KMS-11 (cell line): ENCODE measurements at regions not wholly inside any gene's neighbourhood (a gene's known extent, or its start where the extent isn't known, plus 50 kb on each side); places are given as distances from the start of the nearest gene placed in this dataset.

Experiments used
- H2AFZ ChIP-seq: fragments of 200-600 bp; sonication (generic); 2 replicates; pipeline ENCODE4 v1.6.1; 2016; ENCODE audit warnings: antibody characterized with exemption, mixed run types, low read depth
- H3K27ac ChIP-seq: fragments of 200-600 bp; sonication (generic); 2 replicates; pipeline ENCODE4 v1.6.1; 2016; ENCODE audit warnings: mild to moderate bottlenecking, mixed run types
- H3K27me3 ChIP-seq: fragments of 200-600 bp; sonication (generic); 2 replicates; pipeline ENCODE4 v1.6.1; 2017; ENCODE audit warnings: mild to moderate bottlenecking, low read depth, mixed run types, moderate library complexity; ENCODE audit not compliant: insufficient read depth
- H3K36me3 ChIP-seq: fragments of 200-600 bp; sonication (generic); 2 replicates; pipeline ENCODE4 v1.6.1; 2017; ENCODE audit warnings: mild to moderate bottlenecking, mixed run types; ENCODE audit not compliant: insufficient read depth
- H3K4me1 ChIP-seq: fragments of 200-600 bp; sonication (generic); 2 replicates; pipeline ENCODE4 v1.6.1; 2016; ENCODE audit warnings: mild to moderate bottlenecking, low read depth, mixed run types; ENCODE audit not compliant: poor library complexity, severe bottlenecking
- H3K4me2 ChIP-seq: fragments of 200-600 bp; sonication (generic); 2 replicates; pipeline ENCODE4 v1.7.0; 2016; ENCODE audit warnings: mild to moderate bottlenecking, mixed run types
- H3K4me3 ChIP-seq: fragments of 200-600 bp; sonication (generic); IDR thresholded peaks from 2 replicates; pipeline ENCODE4 v1.6.1; 2017; ENCODE audit warnings: low read depth, low read length, mixed read lengths; ENCODE audit not compliant: insufficient read depth
- H3K79me2 ChIP-seq: fragments of 200-600 bp; sonication (generic); 2 replicates; pipeline ENCODE4 v1.6.1; 2016; ENCODE audit warnings: low read depth, mixed run types; ENCODE audit not compliant: insufficient read depth
- H3K9ac ChIP-seq: fragments of 200-600 bp; sonication (generic); 2 replicates; pipeline ENCODE4 v1.6.1; 2016; ENCODE audit warnings: mild to moderate bottlenecking, mixed run types
- H4K20me1 ChIP-seq: fragments of 200-600 bp; sonication (generic); 2 replicates; pipeline ENCODE4 v1.6.1; 2016; ENCODE audit warnings: mild to moderate bottlenecking, mixed run types; ENCODE audit not compliant: insufficient read depth
- CTCF ChIP-seq: fragments of 200-600 bp; sonication (generic); conservative IDR thresholded peaks from 2 replicates; pipeline ENCODE4 v1.6.1; 2017; ENCODE audit warnings: low read depth, mild to moderate bottlenecking, antibody characterized with exemption, low read length, moderate library complexity, mixed read lengths

GRCh38 chr2:212777020-212777491 lies 238.5 kb upstream of the ERBB4 start:
- no peaks in the 10 kb centered on the region for H3K79me2 ChIP-seq
- no peaks in the 10 kb centered on the region for H3K36me3 ChIP-seq
- H3K27ac ChIP-seq = no peak overlapping the region
- H3K4me3 ChIP-seq = no peak overlapping the region
- H4K20me1 ChIP-seq = no peaks in the 10 kb centered on the region
- TF ChIP-seq CTCF = peak; percentile 66
- no peak overlapping the region for H3K9ac ChIP-seq
- H3K27me3 ChIP-seq = no peaks in the 10 kb centered on the region
- H2AFZ ChIP-seq = no peak overlapping the region
- 0 out of 2 replicates have a peak overlapping the region, but pooled peaks have one; percentile 7 for H3K4me2 ChIP-seq
- H3K4me1 ChIP-seq = peaks cover 26% of the 10 kb centered on the region

- no peak overlapping the region for H3K4me3 ChIP-seq
- no peak overlapping the region; the same call in 1 of the 2 replicates for H3K4me2 ChIP-seq
- no peak overlapping the region for H2AFZ ChIP-seq
- H3K36me3 ChIP-seq = no peaks in the 10 kb centered on the region
- TF ChIP-seq CTCF = no peak
- H4K20me1 ChIP-seq = no peaks in the 10 kb centered on the region
- no peak overlapping the region for H3K9ac ChIP-seq
- H3K27ac ChIP-seq = no peak overlapping the region
- H3K4me1 ChIP-seq = peaks cover 26% of the 10 kb centered on the region
- H3K27me3 ChIP-seq = no peaks in the 10 kb centered on the region
- H3K79me2 ChIP-seq = no peaks in the 10 kb centered on the region
Observed at GRCh38 chr2:212773808-212774339, 235.3 kb upstream of the ERBB4 start.

- Histone ChIP-seq H3K27ac (no peak overlapping the region), H3K4me1 (peaks cover 15% of the 10 kb centered on the region), H2AFZ (no peak overlapping the region), H3K4me3 (no peak overlapping the region), H3K79me2 (no peaks in the 10 kb centered on the region), H4K20me1 (no peaks in the 10 kb centered on the region), H3K9ac (no peak overlapping the region), H3K4me2 (no peak overlapping the region), H3K36me3 (no peaks in the 10 kb centered on the region), H3K27me3 (no peaks in the 10 kb centered on the region)
- no peak for TF ChIP-seq CTCF
Observed at GRCh38 chr2:212770240-212770639, 231.6 kb upstream of the ERBB4 start.

GRCh38 chr2:212766921-212767320 lies 228.3 kb upstream of the ERBB4 start:
- Histone ChIP-seq H3K4me3 (no peak overlapping the region), H3K36me3 (no peaks in the 10 kb centered on the region), H3K9ac (no peak overlapping the region), H2AFZ (no peak overlapping the region), H3K27me3 (no peaks in the 10 kb centered on the region), H3K4me1 (no peaks in the 10 kb centered on the region), H3K79me2 (no peaks in the 10 kb centered on the region), H3K27ac (no peak overlapping the region), H4K20me1 (no peaks in the 10 kb centered on the region), H3K4me2 (no peak overlapping the region)
- TF ChIP-seq CTCF = no peak
